Fibroblast of lung (primary cell): ENCODE measurements at regions not wholly inside any gene's neighbourhood (a gene's known extent, or its start where the extent isn't known, plus 50 kb on each side); places are given as distances from the start of the nearest gene placed in this dataset.

ENCODE experiments used
- CTCF ChIP-seq, 2 donors: IDR thresholded peaks in 1 of 2; conservative IDR thresholded peaks in 1 of 2; 1 replicate in 1 of 2; 2 replicates in 1 of 2; pipeline ENCODE4 v1.5.1; 2011 to 2012; ENCODE audit warnings: low read length in 2 of 2, control low read depth in 1 of 2, inconsistent platforms in 1 of 2, low read depth in 1 of 2, mild to moderate bottlenecking in 1 of 2
- EZH2 ChIP-seq: IDR thresholded peaks from 2 replicates; pipeline ENCODE4 v1.5.1; 2012; ENCODE audit warnings: low read length, control low read depth, mild to moderate bottlenecking; ENCODE audit errors: missing control alignments

GRCh38 chr6:165991341-165991740, 176.3 kb downstream of the TBXT start:
- TF ChIP-seq CTCF (conservative IDR thresholded peaks at IDR 0.05 in 1 of 2, IDR thresholded peaks at IDR 0.05 in 1 of 2; ENCODE audit: low read depth in 1 of 2, low read length in 2 of 2), result no peak
- TF ChIP-seq EZH2, result no peak
